Left hindlimb (tissue), 1 donor: ENCODE measurements at regions not wholly inside any gene's neighbourhood (a gene's known extent, or its start where the extent isn't known, plus 50 kb on each side); places are given as distances from the start of the nearest gene placed in this dataset.
"Not testable (repeated sequence)": the region's sequence is repeated elsewhere in the genome, so short reads cannot be mapped to it uniquely, and the experiment has no call there.

Experiments
- DNase-seq: peaks from one replicate; pipeline ENCODE4 v3.0.0-alpha.2; 2018

DNA sequence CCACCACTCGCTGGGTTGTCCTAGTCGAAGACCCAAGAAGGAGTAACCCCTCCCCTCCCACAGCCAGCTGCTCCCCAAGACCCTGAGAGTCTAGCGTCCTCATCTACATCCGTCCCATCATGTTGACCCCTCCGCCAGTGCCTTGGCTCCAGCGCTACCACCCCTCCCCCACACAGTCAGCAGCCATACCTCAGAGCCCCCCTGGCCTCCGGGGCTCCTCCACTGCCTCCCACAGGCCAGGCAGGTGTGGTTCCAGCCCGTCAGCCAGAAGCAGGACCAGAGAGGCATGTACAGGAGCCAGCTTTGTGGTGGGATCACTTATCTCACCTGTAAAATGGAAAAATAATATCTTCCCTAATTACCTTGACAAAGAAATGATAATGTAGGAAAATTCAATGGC, 51.5 kb upstream of the PHF21B start:
- no peak for DNase-seq

GRCh38 chr22:45064313-45065278, 54.8 kb upstream of the PHF21B start:
- peak; percentile 42 for DNase-seq

DNA sequence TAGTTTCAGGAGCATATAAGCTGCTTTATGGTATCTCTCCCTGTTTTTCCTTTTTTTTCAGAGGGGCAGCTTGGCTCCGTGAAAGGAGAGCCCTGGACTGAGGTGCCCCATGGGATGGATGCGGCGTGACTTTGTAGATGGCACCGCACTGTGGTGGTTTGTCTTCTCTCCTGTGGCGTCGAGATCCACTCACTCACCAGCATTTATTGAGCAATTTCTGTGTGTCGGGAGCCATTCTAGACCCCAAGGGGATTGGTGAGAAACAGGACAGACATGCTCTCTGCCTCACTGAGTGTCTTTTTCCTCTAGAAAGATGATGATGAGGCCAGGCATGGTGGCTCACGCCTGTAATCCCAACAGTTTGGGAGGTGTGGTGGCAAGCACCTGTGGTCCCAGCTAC, 55.9 kb upstream of the PHF21B start:
- DNase-seq = no peak

DNA sequence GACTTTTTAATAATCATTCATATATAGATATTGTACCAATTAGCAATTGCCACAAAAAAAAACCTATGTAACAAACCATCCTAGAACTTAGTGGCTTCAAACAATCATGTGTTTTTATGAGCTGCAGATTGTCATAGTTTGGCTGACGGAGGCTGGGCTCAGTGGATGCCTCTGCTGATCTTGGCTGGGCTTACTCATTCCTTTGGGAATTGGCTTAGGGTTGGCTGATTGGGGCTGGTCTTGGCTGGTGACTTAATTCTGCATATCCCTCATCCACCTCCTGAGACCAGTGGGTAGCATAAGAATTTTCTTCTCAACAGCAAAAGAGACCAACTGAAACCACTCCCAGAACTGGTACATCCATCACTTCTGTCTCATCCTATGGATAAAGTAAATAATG, 57.9 kb upstream of the PHF21B start:
- DNase-seq = no peak

GRCh38 chr22:45069925-45070324, 60.1 kb upstream of the PHF21B start:
- no peak for DNase-seq

GRCh38 chr22:45071618-45072017, 61.8 kb upstream of the PHF21B start:
- DNase-seq = no peak

- DNase-seq = no peak
Observed at GRCh38 chr22:45072322-45072903, 62.6 kb upstream of the PHF21B start.

GRCh38 chr22:45073064-45073463, 63.3 kb upstream of the PHF21B start:
- DNase-seq = no peak

DNA sequence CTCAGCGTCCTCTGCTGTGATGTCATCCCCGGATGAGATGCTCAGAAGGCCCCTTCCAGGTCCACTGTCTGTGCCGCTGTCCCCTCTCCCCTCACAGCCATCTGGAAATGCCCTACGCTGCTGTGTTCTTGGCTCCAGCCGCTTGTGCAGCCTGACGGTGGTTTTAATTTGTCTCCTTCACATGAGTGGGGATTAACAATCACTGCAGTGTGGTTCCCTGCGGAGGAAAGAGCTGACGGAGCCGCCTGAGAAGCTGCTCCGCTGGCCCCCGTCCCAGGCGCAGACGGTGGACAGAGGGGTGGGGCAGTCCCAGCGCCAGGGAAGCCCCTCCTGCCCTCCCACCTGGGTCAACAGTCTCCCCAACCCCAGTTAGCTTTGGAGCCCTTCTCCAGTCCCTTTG, 67.5 kb upstream of the PHF21B start:
- no peak for DNase-seq

DNA sequence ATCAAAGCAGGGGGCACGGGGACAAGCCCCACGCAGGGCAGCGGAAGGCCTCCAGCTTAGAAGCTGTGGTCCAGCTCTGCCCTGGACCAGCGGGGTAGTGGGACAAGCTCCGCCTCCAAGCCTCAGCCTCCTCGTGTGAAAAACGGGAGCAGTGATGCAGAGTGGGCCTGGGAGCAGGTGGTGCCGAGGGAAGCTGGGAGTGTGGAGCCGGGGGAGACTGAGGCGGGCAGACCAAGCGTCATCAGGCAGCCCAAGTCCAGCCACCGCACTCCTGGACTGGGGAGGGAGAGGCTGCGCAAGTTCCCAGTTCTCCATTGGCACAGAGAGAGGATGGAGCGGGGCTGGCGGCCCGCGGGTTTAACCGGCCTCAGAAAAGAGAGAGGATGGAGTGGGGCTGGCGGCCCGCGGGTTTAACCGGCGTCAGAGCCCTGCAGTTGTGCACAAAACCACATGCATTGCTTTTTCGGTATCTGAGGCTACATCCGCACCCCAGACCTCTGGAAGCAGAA, 68.1 kb upstream of the PHF21B start:
- no peak for DNase-seq

DNA sequence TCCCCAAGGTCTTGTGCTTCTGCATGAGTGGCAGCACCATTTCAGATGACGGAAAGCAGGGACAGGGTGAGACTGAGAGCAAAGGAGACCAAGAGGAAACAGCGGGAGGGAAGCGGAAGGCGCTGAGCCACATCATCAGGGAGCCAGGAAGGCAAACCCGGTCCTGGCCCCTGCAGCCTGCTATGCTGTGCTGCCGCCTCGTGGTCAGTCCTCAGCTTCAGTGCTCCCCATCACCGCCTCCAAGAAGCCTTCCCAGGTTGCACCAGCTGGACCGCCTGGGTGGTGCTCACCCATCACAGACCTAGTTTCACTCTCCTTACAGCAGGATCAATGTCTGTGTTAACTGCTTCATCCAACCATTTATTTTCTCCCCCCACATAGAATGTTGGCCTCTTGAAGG, 73.0 kb upstream of the PHF21B start:
- DNase-seq = no peak

- no peak for DNase-seq
Observed at GRCh38 chr22:45083659-45084305, 74.0 kb upstream of the PHF21B start.

GRCh38 chr22:45084400-45084920, 74.7 kb upstream of the PHF21B start:
- DNase-seq = no peak

DNA sequence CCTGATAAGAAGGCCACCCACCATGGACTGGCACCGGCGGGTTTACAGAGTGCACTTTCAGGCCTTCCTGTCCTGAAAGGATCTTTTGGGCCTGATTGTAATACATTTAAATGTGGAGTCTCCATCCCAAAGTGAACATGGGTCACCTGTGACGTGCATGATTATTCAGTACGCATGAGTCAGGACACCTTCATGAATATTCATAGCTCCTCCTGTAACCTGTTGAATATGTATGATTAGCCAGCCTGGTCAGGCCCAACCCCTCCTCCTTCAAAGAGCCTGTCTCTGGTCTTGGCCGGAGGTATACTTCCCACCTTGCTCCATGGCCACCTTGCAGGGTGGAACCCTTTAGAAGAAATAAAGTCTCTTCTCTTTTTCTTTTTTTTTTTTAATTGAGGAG, 75.9 kb upstream of the NUP50 start:
- no peak for DNase-seq

DNA sequence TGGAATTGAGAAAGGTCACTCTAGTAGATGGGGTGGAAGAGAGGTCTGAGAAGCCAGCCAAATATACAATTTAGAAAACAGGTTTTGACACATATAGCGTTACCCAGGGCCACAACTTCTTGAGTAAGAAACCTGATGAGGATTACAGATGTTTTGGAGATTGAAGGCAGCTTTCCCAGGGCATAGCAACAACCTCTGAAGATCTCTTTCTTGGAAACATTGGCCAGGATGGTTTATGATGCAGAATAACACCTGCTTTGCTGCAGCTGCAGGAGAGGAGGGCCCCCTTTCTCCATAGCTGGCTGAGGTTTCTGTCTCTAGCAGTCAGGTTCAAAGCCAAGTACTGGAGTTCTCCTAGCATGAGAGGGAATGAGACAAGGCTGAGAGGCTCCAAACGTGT, 75.1 kb upstream of the NUP50 start:
- DNase-seq = no peak

DNA sequence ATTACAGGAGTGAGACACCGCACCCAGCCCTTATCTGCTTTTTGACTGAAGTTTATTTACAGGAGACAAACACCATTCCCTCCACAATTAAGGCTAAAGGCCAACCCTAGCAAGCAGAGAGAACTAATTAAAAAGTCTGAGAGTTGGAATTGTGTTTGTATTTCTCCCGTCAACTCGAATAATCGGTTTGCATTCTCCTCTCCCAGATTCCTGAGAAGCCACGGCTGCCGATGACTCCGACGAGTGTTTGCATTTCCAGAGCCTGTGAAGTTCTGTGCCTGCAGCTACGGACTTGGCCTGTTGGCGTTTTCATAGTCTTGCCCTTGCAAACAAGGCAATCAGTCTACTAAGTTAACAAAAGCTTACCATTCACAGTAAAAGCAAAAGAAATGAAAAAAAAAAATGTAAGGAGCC, 73.2 kb upstream of the NUP50 start:
- no peak for DNase-seq

- no peak for DNase-seq
Observed at GRCh38 chr22:45091254-45091854, 72.4 kb upstream of the NUP50 start.

DNA sequence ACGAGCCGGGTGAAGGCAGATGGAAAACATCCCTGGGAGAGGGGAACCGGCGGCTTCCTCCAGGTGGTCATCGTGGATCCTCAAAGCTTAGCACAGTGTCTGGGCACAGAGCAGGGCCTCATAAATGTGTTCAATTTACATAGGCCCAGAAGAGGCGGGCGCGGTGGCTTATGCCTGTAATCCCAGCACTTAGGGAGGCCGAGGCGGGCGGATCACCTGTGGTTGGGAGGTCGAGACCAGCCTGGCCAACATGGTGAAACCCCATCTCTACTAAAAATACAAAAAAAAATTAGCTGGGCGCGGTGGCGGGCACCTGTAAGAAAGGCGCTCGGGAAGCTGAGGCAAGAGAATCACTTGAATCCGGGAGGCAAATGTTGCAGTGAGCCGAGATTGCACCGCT, 71.8 kb upstream of the NUP50 start:
- not testable (repeated sequence) for DNase-seq

DNA sequence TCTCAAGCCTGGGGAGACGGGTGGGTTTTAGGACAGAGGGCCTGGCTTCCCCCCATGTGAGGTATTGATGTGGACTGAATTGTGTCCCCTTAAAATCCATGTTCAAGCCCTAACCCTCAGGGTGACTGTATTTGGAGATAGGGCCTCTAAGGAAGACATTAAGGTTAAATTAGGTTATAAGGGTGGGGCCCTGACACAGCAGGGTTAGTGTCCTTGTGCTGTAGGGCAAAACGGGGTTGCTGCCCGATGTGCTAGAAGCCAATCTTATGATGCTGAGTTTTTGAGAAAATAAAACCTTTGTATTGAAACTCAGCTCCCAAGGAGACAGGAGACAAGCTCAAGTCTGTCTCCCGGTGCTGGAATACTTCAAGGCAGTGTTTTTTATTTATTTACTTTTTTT, 71.1 kb upstream of the NUP50 start:
- no peak for DNase-seq

DNA sequence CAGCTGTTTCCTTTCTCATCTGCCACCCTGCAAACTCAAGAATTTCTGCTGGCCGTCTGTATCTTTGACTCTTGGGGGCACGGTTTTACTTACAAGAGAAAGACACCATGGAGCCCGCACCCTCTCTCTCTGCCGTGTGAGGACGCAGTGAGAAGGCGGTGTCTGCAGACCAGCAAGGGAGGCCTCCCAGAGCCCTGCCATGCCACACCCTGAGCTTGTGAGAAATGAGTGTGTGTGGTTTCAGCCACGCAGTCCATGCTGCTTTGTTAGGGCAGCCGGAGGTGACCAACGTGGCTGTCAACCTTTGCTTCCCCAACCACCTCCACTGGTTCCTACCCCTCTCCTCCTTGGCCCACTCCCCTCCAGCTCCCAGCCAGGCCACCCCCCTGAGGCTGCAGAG, 70.1 kb upstream of the NUP50 start:
- DNase-seq = no peak

DNA sequence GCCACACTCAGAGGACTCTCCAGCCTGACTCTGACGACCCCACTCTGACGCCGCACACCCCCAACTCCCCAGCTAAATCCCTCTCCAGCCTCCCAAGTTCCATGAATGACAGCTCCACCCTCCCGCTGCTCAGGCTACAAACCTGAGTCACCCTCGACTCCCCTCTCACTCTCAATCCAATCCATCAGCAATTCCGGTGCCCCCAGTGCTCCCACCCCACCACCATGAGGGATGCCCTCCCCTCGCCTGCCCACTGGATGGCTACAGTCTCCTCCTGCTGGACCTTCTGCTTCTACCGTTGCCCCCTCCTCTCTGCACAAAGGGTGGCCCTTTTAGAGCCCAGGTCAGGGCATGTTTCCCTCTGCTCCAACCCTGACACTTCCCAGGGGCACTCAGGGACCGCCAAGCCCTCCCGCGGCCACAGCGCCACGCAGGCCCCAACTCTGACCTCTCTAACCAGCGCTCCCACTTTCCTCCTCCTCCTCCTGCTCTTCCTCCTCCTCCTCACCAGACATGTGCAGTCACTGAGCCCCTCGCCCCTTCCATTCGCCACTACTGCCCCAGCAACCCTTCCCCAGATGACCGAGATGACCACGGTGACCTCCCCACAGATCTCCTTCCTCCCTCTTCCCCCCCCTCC, 69.5 kb upstream of the NUP50 start:
- DNase-seq = no peak

DNA sequence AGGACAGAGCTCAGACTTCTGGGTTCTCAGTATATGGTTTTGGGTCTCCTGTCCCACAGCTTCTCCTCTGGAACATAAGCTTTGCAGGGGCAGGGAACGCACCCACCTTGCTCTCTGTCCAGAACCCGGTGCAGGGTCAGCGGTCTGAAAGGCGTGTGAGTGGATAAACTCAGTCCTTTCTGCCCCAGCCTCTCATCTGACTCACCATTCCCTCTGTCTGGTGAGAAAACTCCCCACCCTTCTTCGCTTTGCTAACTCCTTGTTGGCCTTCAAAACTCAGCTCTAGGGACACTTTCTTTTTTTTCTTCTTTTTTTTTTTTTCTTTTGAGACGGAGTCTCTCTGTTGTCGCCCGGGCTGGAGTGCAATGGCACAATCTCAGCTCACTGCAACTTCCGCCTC, 68.9 kb upstream of the NUP50 start:
- DNase-seq = no peak
